ENCODE measurements at regions not wholly inside any gene's neighbourhood (a gene's known extent, or its start where the extent isn't known, plus 50 kb on each side); places are given as distances from the start of the nearest gene placed in this dataset.
"Not testable (repeated sequence)": the region's sequence is repeated elsewhere in the genome, so short reads cannot be mapped to it uniquely, and the experiment has no call there.

DNA sequence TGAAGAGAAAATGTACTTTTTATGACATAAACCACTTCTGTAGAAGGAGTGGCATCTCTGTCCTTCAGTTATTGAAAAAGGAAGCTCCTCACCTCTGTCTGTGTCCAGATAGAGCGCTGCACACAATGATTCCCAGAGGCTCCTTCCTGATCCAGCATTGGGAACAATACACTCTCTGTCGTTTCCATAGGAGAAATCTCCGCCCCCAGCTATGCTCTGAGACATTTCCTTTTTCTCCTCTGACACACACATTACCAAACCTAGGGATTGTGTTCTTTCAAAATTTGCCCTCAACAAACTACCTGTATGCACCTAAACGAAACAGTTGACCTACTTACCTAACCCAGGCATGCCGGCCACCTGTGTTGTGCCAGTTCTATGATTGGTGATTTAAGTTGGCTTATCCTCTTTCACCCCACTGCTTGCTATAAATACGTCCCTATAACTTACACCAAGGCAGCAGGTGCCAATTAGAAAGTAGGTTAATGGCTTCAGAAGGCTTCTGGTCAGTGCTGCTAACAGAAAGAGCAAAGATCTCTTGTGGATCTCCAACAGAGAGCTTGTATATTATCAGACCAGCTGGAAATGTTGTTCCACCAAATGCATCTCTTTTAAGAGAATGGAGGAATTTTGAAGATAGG lies 140.1 kb upstream of the JCAD start:
- DNase-seq (ENCODE audit: extremely low read depth, low read depth): no peak

DNA sequence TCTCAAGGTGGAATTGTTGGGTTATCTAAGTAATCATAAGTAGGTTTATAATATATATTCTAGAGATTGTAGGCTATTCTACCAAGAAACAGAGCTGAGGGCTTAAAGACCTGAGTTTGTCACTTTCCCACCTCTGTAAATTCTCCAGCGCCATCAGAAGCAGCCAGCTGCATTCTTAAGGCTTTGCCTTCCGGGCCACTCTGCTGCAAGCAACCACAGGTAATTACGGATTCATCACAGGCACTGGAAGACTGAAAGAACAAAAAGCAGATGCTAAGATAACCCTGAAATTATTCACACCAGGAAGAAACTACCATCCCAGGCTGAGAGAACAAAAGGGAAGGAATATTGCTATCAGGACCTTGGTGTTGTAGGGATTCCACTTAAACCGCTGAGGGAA lies 137.8 kb upstream of the JCAD start:
- no peak for DNase-seq (ENCODE audit: extremely low read depth, low read depth)

DNA sequence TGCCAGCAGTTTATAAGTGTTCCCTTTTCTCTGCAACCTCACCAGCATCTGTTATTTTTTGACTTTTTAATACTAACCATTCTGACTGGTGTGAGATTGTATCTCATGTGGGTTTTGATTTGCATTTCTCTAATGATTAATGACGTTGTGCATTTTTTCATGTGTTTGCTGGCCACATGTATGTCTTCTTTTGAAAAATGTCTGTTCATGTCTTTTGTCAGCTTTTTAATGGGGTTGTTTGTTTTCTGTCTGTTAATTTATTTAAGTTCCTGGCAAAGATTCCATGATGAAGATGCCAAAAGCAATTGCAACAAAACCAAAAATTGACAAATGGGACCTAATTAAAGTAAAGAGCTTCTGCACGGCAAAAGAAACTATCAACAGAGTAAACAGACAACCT lies 137.2 kb upstream of the JCAD start:
- not testable (repeated sequence) for DNase-seq (ENCODE audit: extremely low read depth, low read depth)

DNA sequence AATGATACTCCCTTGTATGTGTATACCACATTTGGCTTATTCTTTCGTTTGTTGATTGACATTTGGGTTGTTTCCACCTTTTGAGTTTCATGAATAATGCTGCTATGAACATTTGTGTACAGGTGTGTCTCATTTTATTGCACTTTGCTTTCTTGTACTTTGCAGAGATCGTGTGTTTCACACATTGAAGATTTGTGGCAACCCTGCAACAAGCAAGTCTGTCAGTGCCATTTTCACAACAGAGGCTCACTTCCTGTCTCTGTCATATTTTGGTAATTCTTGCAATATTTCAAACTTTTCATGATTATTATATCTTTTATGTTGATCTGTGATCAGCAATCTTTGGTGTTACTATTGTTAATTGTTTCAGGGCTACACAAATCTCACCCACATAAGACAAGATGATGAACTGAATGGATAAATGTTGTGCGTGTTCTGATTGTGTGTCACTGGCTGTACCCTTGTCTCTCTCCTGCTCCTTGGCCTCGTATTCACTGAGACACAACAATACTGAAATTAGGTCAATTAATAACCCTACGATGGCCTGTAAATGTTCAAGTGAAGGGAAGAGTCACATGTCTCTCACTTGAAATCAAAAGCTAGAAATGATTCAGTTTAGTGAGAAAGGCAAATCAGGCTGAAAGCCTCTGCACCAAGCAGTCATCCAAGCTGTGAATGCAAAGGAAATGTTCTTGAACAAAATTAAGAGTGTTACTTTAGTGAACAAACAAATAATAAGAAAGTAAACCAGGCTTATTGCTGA lies 133.6 kb upstream of the JCAD start:
- DNase-seq (ENCODE audit: extremely low read depth, low read depth): no peak

DNA sequence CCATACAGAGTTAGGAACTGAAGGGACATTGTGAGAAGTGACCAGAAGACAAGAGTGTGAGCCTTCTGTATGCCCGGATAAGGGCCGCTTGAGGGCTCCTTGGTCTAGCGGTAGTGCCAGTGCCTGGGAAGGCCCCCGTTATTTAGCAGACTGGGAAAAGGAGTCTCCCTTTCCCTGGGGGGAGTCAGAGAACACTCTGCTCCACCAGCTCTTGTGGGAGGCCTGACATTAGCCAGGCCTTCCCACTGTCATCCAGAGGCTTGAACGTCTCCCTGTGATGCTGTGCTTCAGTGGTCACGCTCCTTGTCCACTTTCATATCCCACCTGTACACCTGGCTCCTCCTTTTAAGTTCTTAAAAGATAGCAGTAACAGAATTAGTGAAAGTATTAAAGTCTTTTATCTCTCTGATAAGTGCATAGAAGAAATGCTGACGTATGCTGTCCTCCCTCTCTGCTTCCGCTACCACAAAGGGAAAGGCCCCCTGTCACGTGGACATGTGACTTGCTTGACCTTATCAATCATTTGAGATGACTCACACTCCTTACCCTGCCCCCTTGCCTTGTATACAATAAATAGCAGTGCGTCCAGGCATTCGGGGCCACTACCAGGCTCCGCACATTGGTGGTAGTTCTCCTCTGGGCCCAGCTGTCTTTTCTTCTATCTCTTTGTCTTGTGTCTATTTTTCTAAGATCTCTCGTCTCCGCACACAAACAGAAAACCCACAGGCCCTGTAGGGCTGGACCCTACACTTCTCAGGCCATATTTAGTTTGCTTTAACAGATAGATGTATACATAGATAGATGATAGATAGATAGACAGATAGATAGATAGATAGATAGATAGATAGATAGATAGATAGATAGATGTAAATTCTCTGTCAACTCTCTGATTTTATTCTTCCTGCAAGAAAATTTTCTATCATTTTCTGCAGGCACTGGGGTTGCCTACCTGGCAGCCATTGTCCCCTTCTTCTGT lies 131.5 kb upstream of the JCAD start:
- DNase-seq (ENCODE audit: extremely low read depth, low read depth): no peak

DNA sequence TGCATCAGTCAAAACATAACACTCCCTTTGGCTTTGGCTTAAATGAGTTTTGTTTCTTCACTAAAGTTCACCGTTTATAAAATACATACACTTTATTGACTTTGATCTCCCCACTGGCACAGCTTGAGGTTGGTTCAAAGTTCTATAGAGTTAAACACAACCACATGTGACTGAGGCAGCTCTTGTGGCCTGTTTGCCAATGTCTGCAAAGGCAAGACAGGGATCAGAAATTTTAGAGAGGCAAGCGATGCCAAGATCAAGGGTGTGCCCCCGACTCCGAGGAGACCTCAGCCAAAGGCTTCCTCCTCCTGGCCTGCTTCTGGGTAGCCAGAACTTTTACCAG lies 129.8 kb upstream of the JCAD start:
- no peak for DNase-seq (ENCODE audit: extremely low read depth, low read depth)

DNA sequence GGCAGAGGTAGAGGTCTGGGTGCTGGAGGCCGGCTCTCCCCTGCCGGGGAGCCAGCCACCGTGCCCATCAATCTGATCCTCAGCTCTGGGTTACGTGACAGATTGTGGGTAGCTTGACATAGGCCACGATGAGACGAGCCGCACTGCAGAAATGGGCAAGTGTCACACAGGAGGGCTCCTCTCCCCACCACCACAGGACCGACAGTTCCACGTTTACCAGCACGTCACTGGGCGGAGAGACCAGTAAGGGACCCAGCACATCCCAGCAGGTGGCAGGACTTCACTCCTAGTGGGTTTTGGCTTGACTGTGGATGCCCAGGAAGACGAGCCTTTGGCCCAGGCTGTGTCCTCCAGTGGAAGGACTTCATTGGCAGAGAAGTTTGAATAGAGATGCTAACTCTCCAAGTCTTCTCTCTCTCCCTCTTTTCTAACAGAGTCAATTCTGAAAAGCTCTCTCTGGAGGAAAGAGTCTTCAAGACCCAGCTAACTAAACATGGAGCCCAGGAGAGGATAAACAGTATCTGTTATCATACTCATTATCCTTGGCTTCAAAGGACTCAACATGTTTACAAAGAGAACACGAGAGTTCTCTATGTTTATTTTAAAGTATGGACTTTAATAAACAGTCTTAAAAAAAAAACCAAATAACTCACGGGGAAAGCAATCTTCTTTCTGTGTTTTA lies 129.3 kb upstream of the JCAD start:
- no peak for DNase-seq (ENCODE audit: extremely low read depth, low read depth)

DNA sequence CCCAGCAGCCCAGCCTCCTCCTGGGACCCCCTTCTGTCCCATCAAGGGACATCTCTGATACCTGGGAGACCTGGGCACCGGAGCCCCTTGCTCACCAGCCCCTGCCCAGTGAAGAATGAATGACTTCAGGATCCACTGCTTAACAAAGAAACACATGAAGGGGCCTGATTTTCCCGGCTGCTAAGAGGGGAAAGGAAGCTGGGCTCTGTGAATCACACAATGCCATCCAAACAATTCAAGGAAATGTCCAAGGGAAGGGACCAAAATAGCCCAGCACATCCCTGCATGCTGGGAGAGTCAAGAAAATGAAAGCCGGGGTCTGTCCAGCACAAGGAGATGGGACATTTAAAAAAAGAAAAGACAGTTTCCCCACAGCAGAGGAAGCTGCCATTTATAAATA lies 128.7 kb upstream of the JCAD start:
- no peak for DNase-seq (ENCODE audit: extremely low read depth, low read depth)

DNA sequence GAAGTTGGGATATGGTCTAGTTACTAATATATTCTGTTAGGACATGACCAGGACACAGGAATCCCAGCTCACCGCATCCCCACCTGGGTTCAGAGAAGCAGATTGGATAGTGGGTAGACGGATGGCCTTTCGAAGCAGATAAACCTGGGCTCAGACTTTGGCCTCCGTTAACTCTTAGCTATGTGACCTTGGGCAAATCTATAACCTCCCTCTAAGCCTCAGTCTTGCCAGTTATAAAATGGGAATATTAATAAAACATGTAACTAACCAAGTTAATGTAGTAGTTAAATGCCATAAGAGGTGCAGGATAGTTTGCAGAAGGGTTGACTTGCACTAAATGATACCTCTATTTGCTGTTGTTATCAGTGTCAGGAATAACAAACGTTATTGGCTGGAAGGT lies 127.6 kb upstream of the JCAD start:
- DNase-seq (ENCODE audit: extremely low read depth, low read depth): no peak

DNA sequence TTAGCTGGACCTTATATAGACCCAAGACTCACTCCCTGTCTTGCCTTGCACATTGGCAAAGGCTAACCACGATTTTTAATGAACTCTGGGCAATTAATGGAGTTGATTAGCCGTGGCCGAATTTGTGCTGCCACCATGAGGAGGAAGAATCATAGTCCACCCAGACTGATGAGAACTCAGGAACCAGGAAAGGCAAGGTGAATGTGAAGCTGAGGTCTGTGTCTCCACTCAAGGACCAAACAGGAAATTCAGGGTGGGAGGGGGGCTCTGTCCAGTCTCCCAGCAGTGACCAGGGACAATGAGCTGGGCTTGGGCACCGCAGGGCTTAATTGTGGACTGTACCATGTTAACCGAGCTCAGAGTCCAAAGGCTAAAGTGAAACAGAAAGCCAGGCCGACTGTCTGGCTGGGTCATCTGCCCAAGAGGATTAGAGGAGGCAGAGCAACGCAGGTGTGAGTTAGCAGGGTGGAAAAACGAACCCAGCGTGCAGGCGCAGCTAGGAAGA lies 127.0 kb upstream of the JCAD start:
- DNase-seq (ENCODE audit: extremely low read depth, low read depth): no peak

DNA sequence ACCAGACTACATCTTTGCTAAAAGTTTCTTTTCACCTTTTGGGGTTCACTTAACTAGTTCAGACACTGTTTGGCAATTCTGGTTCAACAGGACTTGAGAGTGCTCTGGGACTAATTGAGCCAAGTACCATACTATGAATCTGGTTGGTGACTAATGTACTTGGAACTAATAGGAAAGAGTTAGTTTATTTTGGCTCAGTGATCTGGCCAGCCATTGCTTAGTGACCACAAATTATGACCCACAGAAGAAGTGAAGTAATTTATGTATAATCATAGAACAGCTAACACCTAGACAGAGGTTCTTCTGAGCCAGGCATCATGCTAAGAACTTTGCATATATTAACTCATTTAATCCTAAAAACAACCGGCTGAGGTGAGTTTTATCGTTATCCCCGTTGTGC lies 126.5 kb upstream of the JCAD start:
- DNase-seq (ENCODE audit: extremely low read depth, low read depth): no peak

DNA sequence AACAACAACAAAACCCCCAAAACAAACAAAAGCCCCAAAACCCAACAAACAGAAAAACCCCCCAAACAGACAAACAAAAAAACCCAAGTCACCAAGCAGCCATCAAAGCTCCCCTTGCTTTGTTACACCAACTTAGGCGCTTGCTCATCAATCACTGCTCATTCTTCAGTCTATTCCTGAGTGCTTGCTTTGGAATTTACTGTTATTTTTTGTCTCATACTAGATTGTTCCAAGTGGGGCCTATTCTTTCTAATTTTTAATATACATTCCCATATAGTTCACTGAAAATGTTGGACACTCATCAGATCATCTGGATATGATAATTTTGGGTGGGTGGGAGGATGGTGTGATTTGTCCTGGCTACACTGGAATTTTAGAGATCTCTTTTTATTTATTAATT lies 126.0 kb upstream of the JCAD start:
- no peak for DNase-seq (ENCODE audit: extremely low read depth, low read depth)

DNA sequence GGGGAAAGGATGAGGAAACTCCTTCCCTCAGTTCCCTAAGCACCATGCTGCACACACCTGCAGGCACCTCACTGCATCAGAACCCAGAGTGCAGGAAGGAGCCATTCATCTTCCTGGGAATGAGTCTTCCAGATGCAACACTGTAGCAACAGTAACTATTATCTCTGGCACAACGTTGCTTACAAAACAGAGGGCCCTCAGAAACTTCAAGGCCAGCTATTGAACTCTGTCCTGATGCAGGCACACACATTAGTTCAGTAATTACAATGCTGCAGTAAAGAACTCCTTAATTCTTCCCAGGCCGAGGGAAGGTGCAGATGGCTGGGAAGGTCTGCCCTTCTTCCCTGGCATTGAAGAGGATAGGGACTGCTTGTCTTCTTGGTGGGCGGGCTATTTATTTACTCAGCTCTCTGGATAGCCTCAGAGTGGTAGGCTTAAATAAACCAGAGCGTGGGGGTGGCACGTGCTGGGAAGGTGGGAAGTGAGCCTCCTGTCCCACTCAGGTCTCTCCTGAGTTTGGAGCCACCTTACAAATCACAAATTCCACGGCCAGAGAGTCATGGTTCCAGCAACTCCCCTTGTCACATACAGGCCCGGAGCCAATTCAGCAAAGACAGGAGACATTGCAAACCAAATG lies 125.1 kb upstream of the JCAD start:
- DNase-seq (ENCODE audit: extremely low read depth, low read depth): no peak

DNA sequence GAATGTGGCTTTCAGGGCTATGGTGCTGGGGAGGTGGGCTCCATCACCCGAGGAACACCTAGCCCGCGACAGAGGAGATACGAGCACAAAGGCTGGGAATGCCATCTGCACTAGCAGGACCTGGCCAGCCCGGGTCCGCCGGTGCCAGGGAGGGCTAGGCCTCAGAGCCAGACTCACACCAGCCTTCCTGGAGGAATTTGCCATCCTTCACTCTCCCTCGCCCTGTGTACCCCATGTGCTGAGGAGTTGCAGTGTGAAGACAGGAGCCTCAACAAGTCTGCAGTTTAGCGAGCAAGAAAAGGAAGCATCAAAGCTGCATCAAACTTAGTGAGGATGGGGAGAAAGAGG lies 123.6 kb upstream of the JCAD start:
- DNase-seq (ENCODE audit: extremely low read depth, low read depth): no peak

DNA sequence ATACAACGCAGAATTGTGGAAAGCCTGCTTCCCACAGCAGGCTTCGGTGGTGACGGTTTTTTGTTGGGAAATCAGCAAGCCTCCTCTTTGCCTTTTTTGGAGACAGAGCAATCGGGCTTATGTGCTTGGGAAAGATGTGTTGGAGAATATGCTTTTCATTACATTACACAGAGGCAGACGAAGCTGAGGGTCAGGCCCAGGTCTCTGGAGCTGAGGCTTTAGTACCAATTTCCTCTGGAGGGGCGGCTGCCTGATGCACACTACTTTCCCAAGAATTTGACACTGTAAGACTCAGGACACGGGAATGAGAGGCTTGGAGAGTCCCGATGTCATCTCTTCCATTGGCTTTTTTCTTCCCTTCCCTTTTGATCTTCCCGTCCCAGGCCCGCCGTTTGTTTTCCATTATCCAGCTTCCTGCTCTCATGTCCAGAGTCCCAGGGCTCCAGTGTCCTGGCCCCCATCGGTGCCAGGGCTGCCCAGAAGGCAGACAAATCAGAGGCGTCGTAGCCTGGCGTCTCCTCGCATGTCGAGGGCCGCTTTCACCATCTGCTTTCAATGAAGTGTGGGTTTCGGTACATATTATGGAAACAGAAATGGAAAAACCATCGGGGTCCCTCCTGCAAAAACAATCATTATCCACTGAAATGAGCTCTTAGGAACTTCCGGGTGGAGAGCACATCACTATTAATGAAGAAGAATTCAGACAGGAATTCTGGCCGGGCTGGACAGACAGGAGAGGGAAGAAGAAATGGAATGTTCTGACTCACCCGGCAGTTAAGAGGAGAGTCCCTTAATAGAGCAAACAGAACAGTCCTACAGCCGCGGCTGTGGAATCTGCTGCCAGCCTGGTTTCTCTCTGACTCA lies 123.0 kb upstream of the JCAD start:
- no peak for DNase-seq (ENCODE audit: extremely low read depth, low read depth)

DNA sequence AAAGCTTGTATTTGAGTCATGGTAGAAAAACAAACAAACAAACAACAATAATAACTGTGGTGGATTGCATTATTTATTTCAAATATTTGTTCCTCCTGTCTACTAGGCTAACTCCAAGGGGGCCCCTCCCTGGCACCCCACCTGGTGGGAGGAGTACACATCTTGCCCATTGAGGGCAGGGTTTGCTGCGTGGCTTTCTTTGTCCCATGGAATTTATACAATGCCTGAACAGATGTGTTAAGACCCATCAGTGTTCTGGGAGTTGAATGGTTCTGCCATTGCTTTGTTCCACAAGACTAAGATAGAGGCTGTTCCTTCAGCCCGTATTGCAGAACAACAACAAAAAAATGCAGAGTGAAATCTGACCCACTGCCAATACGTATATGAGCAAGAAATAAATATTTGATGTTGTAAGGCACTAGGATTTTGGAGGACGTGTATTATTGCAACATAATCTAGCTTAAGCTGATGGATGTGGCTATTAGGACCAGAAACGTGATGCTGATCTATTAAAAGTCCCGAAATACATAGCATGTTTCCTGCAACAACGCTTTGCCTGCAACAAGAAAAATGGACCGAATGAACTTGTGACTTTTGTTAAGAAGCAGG lies 119.1 kb upstream of the JCAD start:
- DNase-seq (ENCODE audit: extremely low read depth, low read depth): no peak

DNA sequence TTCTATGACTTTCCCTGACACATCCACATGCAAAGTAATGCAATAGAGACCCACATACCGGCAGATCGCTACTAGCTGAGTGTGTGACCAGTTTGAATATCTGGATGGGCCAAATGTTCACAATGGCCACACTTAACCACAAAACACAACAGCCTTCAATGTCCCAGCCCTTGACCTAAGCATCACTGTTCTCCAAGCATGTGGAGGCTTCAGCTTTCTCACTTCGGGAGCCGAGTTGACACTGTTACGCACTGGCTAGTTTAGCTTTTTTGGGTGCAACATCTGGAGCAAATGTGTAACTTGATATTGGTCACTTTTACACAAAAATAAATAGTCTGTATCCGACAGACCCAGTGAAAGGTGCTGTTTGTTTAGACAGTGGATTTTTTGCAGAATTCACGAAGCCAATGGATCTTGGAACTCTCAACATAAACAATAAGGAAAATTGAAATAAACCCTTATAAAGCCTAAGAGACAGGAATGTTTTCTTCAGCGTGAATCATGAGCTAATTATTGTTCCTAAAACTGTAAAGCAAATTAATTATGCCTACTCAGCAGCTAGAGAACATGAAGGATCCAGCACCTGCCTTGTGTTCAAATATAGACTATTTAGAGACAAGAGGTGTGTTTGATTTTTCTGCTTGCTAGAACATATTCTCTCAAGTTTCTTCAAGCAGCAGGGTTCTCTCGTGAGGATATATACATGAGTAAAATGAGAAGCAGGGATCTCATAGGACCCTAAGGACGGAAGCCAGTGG lies 117.6 kb upstream of the JCAD start:
- DNase-seq (ENCODE audit: extremely low read depth, low read depth): no peak

DNA sequence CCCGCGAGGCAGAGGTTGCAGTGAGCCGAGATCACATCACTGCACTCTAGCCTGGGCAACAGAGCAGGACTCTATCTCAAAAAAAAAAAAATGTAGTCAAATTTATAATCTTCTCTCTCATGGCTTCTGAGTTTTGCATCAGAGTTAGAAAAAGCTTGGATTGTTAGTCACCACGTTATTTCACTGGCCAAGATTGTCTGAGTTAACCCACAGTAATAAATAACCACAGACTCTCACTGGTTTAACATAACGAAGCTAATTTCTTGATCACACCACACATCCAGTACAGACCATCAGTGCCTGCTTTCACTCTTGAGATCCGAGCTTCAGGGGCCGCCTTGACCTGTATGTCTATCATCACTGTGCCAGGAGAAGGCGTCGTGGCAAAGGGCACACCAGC lies 116.8 kb upstream of the JCAD start:
- no peak for DNase-seq (ENCODE audit: extremely low read depth, low read depth)

All from NCI-H460 (cell line).